Stomach (tissue), 8 donors: ENCODE measurements at regions not wholly inside any gene's neighbourhood (a gene's known extent, or its start where the extent isn't known, plus 50 kb on each side); places are given as distances from the start of the nearest gene placed in this dataset.

ENCODE experiments used
- DNase-seq, 2 donors: peaks; one replicate each; pipeline versions ENCODE4 v3.0.0 to v3.0.0-alpha.2; 2013 to 2019
- H3K27ac ChIP-seq, 5 donors: fragments of 200-600 bp in 4 of 5; sonication (generic) in 4 of 5; one replicate each; pipeline ENCODE4 v1.5.1; 2013 to 2019; ENCODE audit warnings: mild to moderate bottlenecking in 1 of 5, moderate library complexity in 1 of 5
- H3K27me3 ChIP-seq, 3 donors: fragments of 200-600 bp; sonication (generic); one replicate each; pipeline ENCODE4 v1.5.1; 2017 to 2019; ENCODE audit warnings: mixed run types in 1 of 3
- H3K36me3 ChIP-seq, 4 donors: fragments of 200-600 bp; sonication (generic); 1 replicate in 3 of 4; 2 replicates in 1 of 4; pipeline ENCODE4 v1.5.1; 2016 to 2019
- H3K4me1 ChIP-seq, 4 donors: fragments of 200-600 bp; sonication (generic); one replicate each; pipeline ENCODE4 v1.5.1; 2016 to 2019
- H3K4me3 ChIP-seq, 4 donors: fragments of 200-600 bp; sonication (generic) in 3 of 4; one replicate each; pipeline ENCODE4 v1.5.1; 2016 to 2019; ENCODE audit warnings: mild to moderate bottlenecking in 1 of 4
- H3K9me3 ChIP-seq, 4 donors: fragments of 200-600 bp; sonication (generic); one replicate each; pipeline ENCODE4 v1.5.1; 2016 to 2019
- EP300 ChIP-seq: sonication (generic); formaldehyde crosslinking; IDR thresholded peaks from one replicate; pipeline ENCODE4 v1.6.1; 2017; ENCODE audit warnings: antibody characterized with exemption
- POLR2A ChIP-seq, 4 donors: fragments of 450-650 bp; IDR thresholded peaks; one replicate each; pipeline ENCODE4 v1.6.1; 2016; ENCODE audit warnings: antibody characterized with exemption in 4 of 4, control low read depth in 2 of 4, mild to moderate bottlenecking in 1 of 4, moderate library complexity in 1 of 4
- POLR2AphosphoS5 ChIP-seq, 3 donors: sonication (generic); formaldehyde crosslinking; IDR thresholded peaks; one replicate each; pipeline ENCODE4 v1.6.1; 2016; ENCODE audit warnings: antibody characterized with exemption in 3 of 3
- WGBS, 5 donors: extraction: QIAGEN DNeasy Blood & Tissue Kit in 3 of 5; methylation state at CpG; one replicate each; pipeline versions ENCODE4 v1.1.5 to v1.1.7; 2013 to 2018; 5-methylcytosine and 5-hydroxymethylcytosine counted together
- intact Hi-C: fragments of 100-400 bp; cut with DNase I; formaldehyde crosslinking; loops from one replicate; pipeline ENCODE4 v1.15.1; 2023; ENCODE audit warnings: low total_unique reads
- TF ChIP-seq, protein P1 (sequence below), 7 experiments: fragments of 450-650 bp in 4 of 7; fragments of 200-600 bp in 3 of 7; sonication (generic) in 3 of 7; IDR thresholded peaks; one replicate each; pipeline ENCODE4 v1.5.1; 2016 to 2019; ENCODE audit warnings: antibody characterized with exemption in 7 of 7, control low read depth in 2 of 7, mild to moderate bottlenecking in 1 of 7
- donor health status: healthy with polysubstance abuse.
- donor health status: Bipolar disorder and iron deficiency.
- donor health status: healthy.

DNA sequence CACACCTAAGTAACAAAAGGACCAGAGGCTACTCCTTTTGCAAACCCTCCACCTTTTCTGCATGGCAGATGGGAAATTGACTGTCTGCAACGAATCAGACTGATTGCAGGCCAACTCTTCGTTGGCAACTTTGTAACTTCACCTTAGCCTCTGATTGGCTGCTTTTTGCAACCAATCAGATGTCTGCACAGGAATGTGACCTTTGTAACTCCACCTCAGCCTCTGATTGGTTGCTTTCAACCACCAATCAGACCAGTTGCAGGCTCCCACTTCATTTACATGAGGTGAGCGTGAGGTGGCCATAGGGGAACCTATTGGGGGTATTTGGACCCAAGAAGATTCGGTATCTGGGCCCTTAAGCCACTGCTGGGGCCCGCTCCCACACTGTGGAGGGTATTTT lies 209.0 kb downstream of the EN1 start:
- H3K4me3 ChIP-seq: no peak overlapping the region
- WGBS, 5 donors: 58 to 86% (median 66%) methylated on average over 5 of the region's 5 CpGs
- no peaks in the 10 kb centered on the region for H3K36me3 ChIP-seq
- no peaks in the 10 kb centered on the region for H3K4me1 ChIP-seq
- no peak overlapping the region for H3K27ac ChIP-seq
- TF ChIP-seq POLR2A (IDR thresholded peaks at IDR 0.05) (no peak), POLR2AphosphoS5 (IDR thresholded peaks at IDR 0.05) (no peak), EP300 (no peak)
- TF ChIP-seq, protein P1, sequence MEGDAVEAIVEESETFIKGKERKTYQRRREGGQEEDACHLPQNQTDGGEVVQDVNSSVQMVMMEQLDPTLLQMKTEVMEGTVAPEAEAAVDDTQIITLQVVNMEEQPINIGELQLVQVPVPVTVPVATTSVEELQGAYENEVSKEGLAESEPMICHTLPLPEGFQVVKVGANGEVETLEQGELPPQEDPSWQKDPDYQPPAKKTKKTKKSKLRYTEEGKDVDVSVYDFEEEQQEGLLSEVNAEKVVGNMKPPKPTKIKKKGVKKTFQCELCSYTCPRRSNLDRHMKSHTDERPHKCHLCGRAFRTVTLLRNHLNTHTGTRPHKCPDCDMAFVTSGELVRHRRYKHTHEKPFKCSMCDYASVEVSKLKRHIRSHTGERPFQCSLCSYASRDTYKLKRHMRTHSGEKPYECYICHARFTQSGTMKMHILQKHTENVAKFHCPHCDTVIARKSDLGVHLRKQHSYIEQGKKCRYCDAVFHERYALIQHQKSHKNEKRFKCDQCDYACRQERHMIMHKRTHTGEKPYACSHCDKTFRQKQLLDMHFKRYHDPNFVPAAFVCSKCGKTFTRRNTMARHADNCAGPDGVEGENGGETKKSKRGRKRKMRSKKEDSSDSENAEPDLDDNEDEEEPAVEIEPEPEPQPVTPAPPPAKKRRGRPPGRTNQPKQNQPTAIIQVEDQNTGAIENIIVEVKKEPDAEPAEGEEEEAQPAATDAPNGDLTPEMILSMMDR (IDR thresholded peaks at IDR 0.05): no peak
- no peak for DNase-seq
- H3K27me3 ChIP-seq: peaks cover 0 to 5% (median 0%) of the 10 kb centered on the region in 3 donors
- intact Hi-C loops: no loop called here
- H3K9me3 ChIP-seq: peaks cover 0 to 5% (median 0%) of the 10 kb centered on the region in 4 donors

DNA sequence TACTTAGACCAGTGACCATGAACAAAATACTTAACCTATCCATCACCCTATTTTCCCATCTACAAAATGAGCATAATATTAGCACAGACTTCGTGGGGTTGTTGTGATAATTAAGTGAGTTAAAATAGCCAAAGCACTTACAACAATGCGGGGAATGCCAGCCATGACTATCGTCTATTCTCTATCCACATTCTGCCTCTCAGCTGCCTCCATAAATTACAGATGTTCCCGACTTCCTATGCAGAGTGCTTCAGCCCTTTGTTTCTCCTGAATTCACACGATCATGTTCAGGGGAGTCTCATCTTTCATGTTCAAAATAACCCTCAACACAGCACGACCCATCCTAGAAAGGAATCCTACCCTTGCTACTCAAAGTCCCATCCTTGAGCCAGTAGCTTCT lies 211.6 kb downstream of the EN1 start:
- Histone ChIP-seq H3K4me1 (no peaks in the 10 kb centered on the region), H3K4me3 (no peak overlapping the region), H3K36me3 (no peaks in the 10 kb centered on the region), H3K9me3 (peaks cover 0 to 5% (median 0%) of the 10 kb centered on the region in 4 donors), H3K27me3 (peaks cover 0 to 17% (median 0%) of the 10 kb centered on the region in 3 donors), H3K27ac (no peak overlapping the region)
- WGBS, 5 donors: 48 to 60% (median 57%) methylated on average over 6 of the region's 6 CpGs
- TF ChIP-seq, protein P1 (IDR thresholded peaks at IDR 0.05): no peak
- intact Hi-C loops: no loop called here
- no peak for DNase-seq

DNA sequence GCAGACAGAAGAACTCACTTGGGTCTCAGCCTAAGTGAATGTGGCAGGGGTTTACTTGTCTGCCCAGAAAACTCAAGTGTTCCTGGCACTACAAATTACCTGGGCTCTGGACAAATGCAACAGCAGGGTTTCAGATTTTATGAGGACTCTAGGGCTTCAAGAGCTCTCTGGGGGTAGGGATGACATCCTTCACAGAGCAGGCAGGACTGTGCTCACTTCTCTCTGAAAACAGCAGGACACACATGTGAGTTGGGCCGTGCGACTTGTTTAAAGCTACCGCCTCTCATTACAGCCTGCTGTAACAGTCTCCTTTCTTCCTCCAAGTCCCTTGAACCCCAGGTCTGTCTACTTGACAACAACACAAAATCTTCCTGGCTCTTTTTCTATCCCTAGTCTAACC lies 212.6 kb downstream of the EN1 start:
- no peaks in the 10 kb centered on the region for H3K36me3 ChIP-seq
- 67 to 84% (median 74%) methylated on average over 3 of the region's 3 CpGs for WGBS, 5 donors
- no peak overlapping the region for H3K4me3 ChIP-seq
- TF ChIP-seq POLR2AphosphoS5 (IDR thresholded peaks at IDR 0.05) (no peak), EP300 (no peak), POLR2A (IDR thresholded peaks at IDR 0.05) (no peak)
- TF ChIP-seq, protein P1 (IDR thresholded peaks at IDR 0.05): no peak
- no peak overlapping the region for H3K27ac ChIP-seq
- H3K27me3 ChIP-seq: peaks cover 0 to 17% (median 0%) of the 10 kb centered on the region in 3 donors
- H3K9me3 ChIP-seq: peaks cover 0 to 5% (median 0%) of the 10 kb centered on the region in 4 donors
- DNase-seq: no peak
- intact Hi-C loops: no loop called here
- H3K4me1 ChIP-seq: no peaks in the 10 kb centered on the region

DNA sequence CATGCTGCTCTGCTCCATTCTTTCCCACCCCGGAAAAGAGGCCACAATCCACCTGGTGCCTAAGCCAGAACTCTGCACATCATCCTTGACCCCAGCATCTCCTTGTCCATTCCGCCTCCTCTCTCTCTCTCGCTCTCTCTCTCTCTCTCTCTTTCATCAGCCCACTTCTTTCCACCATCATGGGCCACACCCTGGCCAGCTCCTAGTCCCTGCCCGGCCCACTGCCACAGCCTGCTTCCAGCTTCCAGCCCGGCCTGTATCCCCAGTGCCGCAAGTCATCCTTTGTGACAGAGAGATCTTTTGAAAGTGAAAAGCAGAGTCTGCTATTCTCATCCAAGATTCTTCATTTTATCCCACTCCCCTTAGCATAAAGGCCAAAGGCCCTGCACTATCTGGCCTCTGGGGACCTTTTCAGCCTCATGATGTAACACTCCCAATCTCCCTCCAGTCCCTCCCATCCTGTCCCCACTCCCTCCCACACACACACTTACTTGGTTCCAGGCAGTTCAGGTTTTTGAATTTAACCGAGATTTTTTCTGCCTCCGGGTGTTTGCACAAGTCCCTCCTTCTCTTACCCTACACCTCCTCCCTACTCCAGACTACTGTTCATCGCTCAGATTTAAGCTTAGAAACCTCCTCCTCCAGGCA lies 214.0 kb downstream of the EN1 start:
- Histone ChIP-seq H3K36me3 (no peaks in the 10 kb centered on the region), H3K9me3 (peaks cover 0 to 5% (median 0%) of the 10 kb centered on the region in 4 donors), H3K27me3 (peaks cover 0 to 17% (median 0%) of the 10 kb centered on the region in 3 donors), H3K4me3 (no peak overlapping the region), H3K4me1 (no peaks in the 10 kb centered on the region), H3K27ac (no peak overlapping the region)
- DNase-seq: no peak
- TF ChIP-seq, protein P1 (IDR thresholded peaks at IDR 0.05): no peak
- TF ChIP-seq POLR2AphosphoS5 (IDR thresholded peaks at IDR 0.05) (no peak), EP300 (no peak), POLR2A (IDR thresholded peaks at IDR 0.05) (no peak)
- 79 to 83% (median 82%) methylated on average over 9 of the region's 9 CpGs for WGBS, 5 donors
- intact Hi-C loops: no loop called here
